HG03520 (cell line): ENCODE measurements at regions not wholly inside any gene's neighbourhood (a gene's known extent, or its start where the extent isn't known, plus 50 kb on each side); places are given as distances from the start of the nearest gene placed in this dataset.

Experiments used
- ATAC-seq: cut with Tn5 transposase; IDR thresholded peaks from one replicate; pipeline ENCODE4 v1.9.1; 2021; ENCODE audit warnings: mild to moderate bottlenecking, moderate library complexity; ENCODE audit not compliant: unreplicated experiment

GRCh38 chr6:43838276-43839036 is 68.4 kb downstream of the VEGFA start:
- no peak for ATAC-seq

DNA sequence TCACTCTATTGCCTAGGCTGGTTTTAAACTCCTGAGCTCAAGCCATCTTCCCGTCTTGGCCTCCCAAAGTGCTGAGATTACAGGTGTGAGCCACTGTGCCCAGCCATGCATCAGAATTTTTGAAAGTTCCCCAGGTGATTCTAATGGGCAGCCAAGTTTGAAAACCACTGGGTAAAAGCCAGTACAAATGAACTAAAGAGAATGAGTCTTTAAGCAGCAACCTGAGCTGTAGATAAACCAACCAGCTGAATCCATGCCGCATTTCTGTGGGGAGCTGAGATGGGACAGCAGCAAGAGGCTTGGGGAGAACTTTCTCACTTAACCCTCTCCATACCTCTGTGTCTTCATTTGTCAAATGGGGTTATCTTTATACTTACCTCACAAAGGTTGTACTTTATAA is 67.5 kb downstream of the VEGFA start:
- ATAC-seq, result no peak

DNA sequence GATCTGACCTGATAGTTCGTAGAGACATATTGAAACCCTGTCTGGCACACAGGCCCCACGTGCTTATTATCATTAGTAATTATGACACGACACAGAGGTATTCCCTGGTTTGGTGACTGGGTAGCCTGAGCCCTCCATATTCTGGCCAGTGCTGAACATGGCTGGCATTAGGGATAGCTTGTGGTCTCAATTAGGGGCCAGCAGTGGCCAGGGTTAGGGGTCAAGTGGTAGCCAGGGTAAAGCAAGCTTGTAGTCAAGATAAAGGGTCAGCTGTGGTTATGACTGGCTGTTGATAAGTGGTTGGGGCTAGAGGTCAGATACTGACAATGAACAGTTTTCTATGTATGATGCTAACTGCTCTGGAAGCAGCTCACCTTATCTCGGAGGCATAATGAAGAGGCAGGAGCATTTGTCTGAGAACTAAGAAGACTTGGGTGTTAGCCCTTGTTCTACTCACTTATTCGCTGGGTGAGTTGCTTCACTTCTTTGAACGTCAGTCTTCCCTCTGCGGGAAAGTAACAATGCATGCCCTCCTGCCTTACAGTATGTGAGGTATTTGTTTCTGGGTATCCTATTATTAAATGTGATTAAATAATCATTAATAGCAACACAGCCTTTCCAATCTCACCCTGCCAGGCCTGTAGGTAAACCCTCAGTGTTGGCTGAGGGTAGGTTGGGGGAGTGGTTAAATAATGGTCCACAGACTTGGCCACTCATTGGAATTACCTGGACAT is 66.7 kb downstream of the VEGFA start:
- ATAC-seq, result no peak
